Type B pancreatic cell (in vitro differentiated cells): ENCODE measurements at regions not wholly inside any gene's neighbourhood (a gene's known extent, or its start where the extent isn't known, plus 50 kb on each side); places are given as distances from the start of the nearest gene placed in this dataset.

Experiments
- DNase-seq: peaks from one replicate; pipeline ENCODE4 v3.0.0; 2021; ENCODE audit warnings: mixed read lengths; ENCODE audit not compliant: unreplicated experiment; ENCODE audit errors: extremely low spot score
- H3K27ac Mint-ChIP-seq: 2 replicates; pipeline ENCODE4 v1.8.0; 2021; ENCODE audit warnings: mild to moderate bottlenecking, mixed read lengths
- H3K27me3 Mint-ChIP-seq: 2 replicates; pipeline ENCODE4 v1.8.0; 2021; ENCODE audit warnings: mixed read lengths
- H3K36me3 Mint-ChIP-seq: 2 replicates; pipeline ENCODE4 v1.8.0; 2021; ENCODE audit warnings: mixed read lengths
- H3K4me1 Mint-ChIP-seq: one replicate; pipeline ENCODE4 v1.8.0; 2021; ENCODE audit warnings: mixed read lengths; ENCODE audit not compliant: unreplicated experiment
- H3K4me3 Mint-ChIP-seq: 2 replicates; pipeline ENCODE4 v1.8.0; 2021; ENCODE audit warnings: mild to moderate bottlenecking, mixed read lengths
- H3K9me3 Mint-ChIP-seq: 2 replicates; pipeline ENCODE4 v1.8.0; 2021; ENCODE audit warnings: mixed read lengths
- CTCF ChIP-seq: fragments of 200-600 bp; sonication (generic); conservative IDR thresholded peaks from 2 replicates; pipeline ENCODE4 v1.5.0; 2021; ENCODE audit warnings: antibody characterized with exemption, mild to moderate bottlenecking

- Mint-ChIP-seq H3K4me1 (peaks cover 15% of the 10 kb centered on the region), H3K27ac (no peak overlapping the region), H3K9me3 (peaks cover 4% of the 10 kb centered on the region), H3K27me3 (no peaks in the 10 kb centered on the region), H3K36me3 (no peaks in the 10 kb centered on the region), H3K4me3 (no peak overlapping the region)
- no peak for TF ChIP-seq CTCF
- no peak for DNase-seq
Measured at GRCh38 chr2:150767991-150768746, 280.7 kb upstream of the RND3 start.

GRCh38 chr2:150762571-150762970, 275.1 kb upstream of the RND3 start:
- peaks cover 3% of the 10 kb centered on the region for H3K4me1 Mint-ChIP-seq
- H3K9me3 Mint-ChIP-seq = peaks cover 4% of the 10 kb centered on the region
- no peak for TF ChIP-seq CTCF
- no peak overlapping the region for H3K4me3 Mint-ChIP-seq
- H3K27ac Mint-ChIP-seq = no peak overlapping the region
- H3K27me3 Mint-ChIP-seq = no peaks in the 10 kb centered on the region
- DNase-seq = no peak
- peaks cover 6% of the 10 kb centered on the region for H3K36me3 Mint-ChIP-seq

- Mint-ChIP-seq H3K4me1 (peaks cover 3% of the 10 kb centered on the region), H3K36me3 (peaks cover 6% of the 10 kb centered on the region), H3K27me3 (no peaks in the 10 kb centered on the region), H3K9me3 (no peaks in the 10 kb centered on the region), H3K27ac (no peak overlapping the region), H3K4me3 (no peak overlapping the region)
- DNase-seq = no peak
- TF ChIP-seq CTCF = no peak
Measured at GRCh38 chr2:150759531-150759930, 272.1 kb upstream of the RND3 start.

GRCh38 chr2:150759106-150759505, 271.6 kb upstream of the RND3 start:
- TF ChIP-seq CTCF = no peak
- no peak overlapping the region for H3K27ac Mint-ChIP-seq
- DNase-seq = no peak

GRCh38 chr2:150752229-150752628, 264.8 kb upstream of the RND3 start:
- DNase-seq = no peak
- Mint-ChIP-seq H3K9me3 (no peaks in the 10 kb centered on the region), H3K4me1 (no peaks in the 10 kb centered on the region), H3K27ac (no peak overlapping the region), H3K36me3 (no peaks in the 10 kb centered on the region), H3K27me3 (no peaks in the 10 kb centered on the region), H3K4me3 (no peak overlapping the region)
- TF ChIP-seq CTCF = no peak

More at GRCh38 chr2:150759106-150759505, 271.6 kb upstream of the RND3 start:
- peaks cover 6% of the 10 kb centered on the region for H3K36me3 Mint-ChIP-seq
- no peak overlapping the region for H3K4me3 Mint-ChIP-seq
- H3K4me1 Mint-ChIP-seq = peaks cover 3% of the 10 kb centered on the region
- H3K27me3 Mint-ChIP-seq = no peaks in the 10 kb centered on the region
- H3K9me3 Mint-ChIP-seq = no peaks in the 10 kb centered on the region

- no peak for TF ChIP-seq CTCF
- no peaks in the 10 kb centered on the region for H3K9me3 Mint-ChIP-seq
- H3K4me1 Mint-ChIP-seq = no peaks in the 10 kb centered on the region
- H3K36me3 Mint-ChIP-seq = no peaks in the 10 kb centered on the region
- no peak for DNase-seq
- H3K27ac Mint-ChIP-seq = no peak overlapping the region
- H3K4me3 Mint-ChIP-seq = no peak overlapping the region
- no peaks in the 10 kb centered on the region for H3K27me3 Mint-ChIP-seq
Measured at GRCh38 chr2:150750720-150751119, 263.3 kb upstream of the RND3 start.
